ENCODE measurements at regions not wholly inside any gene's neighbourhood (a gene's known extent, or its start where the extent isn't known, plus 50 kb on each side); places are given as distances from the start of the nearest gene placed in this dataset.

GRCh38 chr9:15357050-15357653, 50.1 kb upstream of the TTC39B start:
- WGBS, 2 donors = 41 to 72% methylated on average over 4 of the region's 4 CpGs

More at GRCh38 chr9:15357050-15357653, 50.1 kb upstream of the TTC39B start:
- H3K27ac ChIP-seq (ENCODE audit: low read depth in 1 of 2, low read length in 1 of 2) = no peak overlapping the region
- H3K9ac ChIP-seq (ENCODE audit: insufficient read depth in 1 of 2, low read length in 2 of 2) = no peak overlapping the region
- H3K27me3 ChIP-seq (ENCODE audit: control insufficient read depth in 3 of 3, insufficient read depth in 3 of 3, low read length in 2 of 3) = no peaks in the 10 kb centered on the region
- H3K4me1 ChIP-seq (ENCODE audit: control insufficient read depth in 5 of 5, insufficient read depth in 5 of 5, low read length in 5 of 5) = no peaks in the 10 kb centered on the region
- no peaks in the 10 kb centered on the region for H3K9me3 ChIP-seq (ENCODE audit: control insufficient read depth in 4 of 4, insufficient read depth in 3 of 4, low read length in 3 of 4)
- ATAC-seq (ENCODE audit: insufficient read depth, low FRiP score) (no peak), DNase-seq (no peak)
- no peak overlapping the region for H3K4me3 ChIP-seq
- no peaks in the 10 kb centered on the region for H3K36me3 ChIP-seq (ENCODE audit: control insufficient read depth in 4 of 4, insufficient read depth in 4 of 4, low read length in 4 of 4)
- TF ChIP-seq CTCF (IDR thresholded peaks at IDR 0.05; ENCODE audit: control extremely low read depth, extremely low read depth) = no peak

Measured in lung (tissue), 11 donors.